ENCODE measurements at regions not wholly inside any gene's neighbourhood (a gene's known extent, or its start where the extent isn't known, plus 50 kb on each side); places are given as distances from the start of the nearest gene placed in this dataset.

DNA sequence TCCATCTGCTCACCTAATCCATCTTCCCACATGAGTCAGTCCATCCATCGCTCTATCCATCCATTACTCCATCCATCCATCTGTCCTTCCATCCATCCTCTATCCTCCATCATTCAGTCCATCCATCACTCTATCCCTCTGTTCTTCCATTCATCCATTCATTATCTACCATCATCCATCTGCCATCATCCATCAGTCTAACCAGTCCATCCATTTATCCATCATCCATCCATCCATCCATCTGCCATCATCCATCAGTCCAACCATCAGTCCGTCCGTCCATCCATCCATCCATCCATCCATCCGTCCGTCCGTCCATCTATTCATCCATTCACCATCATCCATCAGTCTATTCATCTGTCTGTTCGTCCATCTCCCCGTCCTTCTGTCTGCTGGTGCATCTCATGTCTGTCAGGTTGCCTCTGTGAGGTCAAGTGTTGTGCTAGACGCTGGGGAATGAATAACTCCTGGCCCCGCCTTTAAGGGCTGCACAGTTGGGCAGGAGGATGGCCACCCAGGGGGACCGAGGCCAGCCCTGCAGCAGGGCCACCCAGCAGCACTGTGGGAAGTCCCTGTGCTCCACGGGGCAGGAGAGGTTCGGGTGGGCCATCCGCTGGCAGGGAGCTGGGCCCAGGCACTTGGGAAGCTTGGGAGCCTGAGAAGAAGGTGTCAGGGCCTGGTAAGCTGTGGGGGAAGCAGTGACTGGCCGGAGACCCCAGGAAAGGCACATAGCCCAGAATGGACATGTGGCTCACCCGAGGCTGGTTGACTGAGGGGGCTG lies 137.1 kb downstream of the CTTN start:
- no peak for DNase-seq (ENCODE audit: low spot score)

DNA sequence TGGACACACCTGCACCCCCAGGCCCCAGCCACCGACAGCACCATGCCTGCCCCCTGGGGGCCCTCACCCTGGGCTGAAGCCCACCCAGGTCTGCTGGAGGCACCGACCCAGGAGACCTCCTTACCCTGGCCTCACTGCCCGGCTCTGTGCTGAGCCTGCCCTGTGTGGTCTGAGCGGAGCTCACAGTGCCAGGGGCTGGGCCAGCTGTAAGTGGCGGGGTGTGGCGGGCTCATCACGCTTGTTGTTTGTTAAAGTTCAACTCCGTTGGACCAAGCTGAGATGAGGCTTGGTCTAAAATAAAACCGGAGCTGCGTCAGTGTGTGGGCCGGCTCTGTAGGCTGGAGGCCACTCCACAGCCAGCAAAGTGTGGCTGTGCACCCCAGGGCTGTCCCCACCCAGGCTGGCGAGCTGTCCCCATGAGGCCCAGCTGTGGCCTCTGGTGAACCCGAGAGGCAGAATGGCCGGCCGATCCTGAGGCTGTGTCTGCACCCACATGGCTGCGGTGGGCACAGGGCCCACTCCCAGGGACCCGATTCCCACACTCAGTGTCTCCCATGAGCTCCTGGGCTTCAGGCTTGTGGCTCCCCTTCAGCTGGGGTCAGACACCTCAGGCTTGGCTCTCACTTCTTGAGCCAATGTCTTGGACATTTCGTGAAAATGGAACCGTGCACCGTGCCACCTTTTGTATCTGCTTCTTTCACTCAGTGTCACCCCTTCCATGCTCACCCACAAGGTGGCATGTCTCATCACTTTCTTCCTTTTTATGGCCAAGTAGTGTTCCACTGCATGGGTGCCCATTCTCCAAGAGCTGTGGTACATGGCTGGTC lies 137.9 kb downstream of the CTTN start:
- DNase-seq (ENCODE audit: low spot score): no peak

DNA sequence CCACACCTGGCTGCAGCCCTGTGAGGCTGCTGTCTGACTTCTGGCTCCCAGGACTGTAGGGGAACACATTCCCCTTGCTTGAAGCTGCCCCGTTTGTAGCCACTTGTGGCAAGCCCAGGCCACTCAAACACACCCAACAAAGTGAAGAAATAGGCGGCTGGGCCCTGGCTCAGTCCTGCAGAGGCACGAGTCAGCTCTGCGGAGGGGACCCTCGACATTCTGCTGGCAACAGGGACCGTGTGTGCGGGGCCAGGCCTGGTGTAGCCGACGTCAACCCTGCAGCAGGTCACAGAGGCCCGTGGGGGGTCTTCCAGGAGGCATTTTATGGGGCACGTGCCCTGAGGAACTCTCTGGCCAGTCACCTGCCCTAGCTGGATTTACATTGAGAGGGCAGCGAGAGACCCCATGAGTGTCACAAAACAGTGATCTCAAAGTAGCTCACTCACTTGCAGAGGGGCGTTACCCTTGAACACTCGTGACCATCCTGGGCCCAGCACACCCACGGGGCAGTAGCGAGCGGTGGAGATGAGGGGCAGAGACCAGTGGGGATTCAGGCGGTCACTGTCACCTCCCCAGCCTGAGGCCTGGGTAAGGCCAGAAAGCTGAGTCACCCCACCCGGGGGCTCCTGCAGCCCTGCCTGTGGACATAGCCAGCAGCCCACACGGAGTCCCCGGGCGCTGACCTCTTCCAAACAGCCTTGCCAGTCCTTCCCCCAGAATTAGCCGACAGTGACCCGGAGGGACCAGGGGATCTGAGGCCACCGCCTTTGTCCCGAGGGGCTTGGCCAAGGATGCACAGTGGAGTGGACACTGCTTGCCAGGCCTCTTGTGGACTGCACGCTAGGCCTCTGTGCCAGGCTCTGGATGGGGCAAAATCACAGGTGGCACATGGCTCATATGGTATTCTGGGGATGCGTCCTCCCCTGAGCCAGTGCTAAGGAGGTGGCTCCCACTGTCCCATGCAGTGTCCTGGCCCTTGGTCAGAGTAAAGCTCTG lies 139.5 kb downstream of the CTTN start:
- DNase-seq (ENCODE audit: low spot score): no peak

DNA sequence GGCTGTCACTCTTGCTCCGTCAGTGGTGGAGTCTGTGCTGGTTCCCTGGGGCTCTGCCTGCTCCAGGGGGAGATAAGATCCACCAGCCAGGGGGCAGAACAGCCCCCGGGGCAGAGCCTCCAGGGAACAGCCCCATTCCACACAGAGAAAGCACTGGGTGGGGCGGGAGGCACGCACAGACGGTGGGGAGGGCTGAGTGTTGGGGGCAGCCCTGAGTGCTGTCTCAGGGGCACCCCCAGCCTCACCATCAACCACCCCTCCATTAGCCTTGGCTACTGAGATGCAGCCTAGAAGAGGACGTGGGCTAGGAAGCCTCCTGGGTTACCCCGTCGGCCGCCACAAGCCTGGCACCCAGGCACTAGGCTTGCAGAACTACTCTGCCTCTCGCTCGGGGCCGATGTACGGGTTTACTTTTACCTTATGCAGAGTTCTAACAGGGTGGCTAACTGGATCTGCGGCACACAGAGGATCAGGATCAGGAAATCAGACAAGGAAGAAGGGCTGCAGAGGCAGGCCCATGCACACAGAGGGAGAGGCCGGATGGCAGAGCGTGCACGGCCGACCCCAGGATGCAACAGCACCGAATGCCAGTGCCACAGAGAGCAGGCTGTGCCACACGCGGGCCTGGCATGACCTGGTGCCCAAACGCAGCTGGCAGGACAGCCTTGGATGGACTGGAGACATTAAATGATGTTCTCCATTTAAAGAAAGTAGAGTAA lies 140.5 kb downstream of the CTTN start:
- DNase-seq (ENCODE audit: low spot score): no peak

DNA sequence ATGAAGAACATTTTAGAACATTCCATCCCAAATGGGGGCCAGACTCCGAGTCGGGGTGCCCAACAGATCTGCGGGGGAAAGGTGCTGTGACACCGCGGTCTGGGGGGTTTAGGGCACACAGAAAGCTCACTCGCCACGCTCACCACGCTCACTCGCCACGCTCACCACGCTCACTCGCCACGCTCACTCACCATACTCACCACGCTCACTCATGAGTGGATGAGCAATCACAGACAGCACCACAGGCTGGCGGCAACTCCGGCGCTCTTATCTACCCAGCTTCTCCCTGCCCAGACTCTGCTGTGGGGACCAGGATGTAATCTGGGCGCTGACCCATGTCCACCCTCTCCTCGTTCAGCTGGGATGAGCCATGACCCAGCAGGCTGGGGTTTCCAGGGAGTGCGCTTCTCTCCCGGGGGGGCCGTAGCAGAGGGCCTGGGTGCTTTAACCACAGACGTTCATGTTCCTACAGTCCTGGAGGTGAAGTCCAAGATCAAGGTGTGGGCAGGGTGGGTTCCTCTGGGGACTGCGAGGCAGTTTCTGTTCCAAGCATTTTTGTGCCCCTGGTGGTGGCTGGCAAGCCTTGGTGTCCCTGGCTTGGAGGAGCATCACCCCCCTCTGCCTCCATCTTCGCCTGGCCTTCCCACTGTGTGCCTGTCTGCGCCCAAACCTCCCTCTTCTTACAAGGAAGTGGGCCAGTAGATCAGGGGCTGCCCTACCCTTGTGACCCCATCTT lies 141.2 kb downstream of the CTTN start:
- DNase-seq (ENCODE audit: low spot score): no peak

DNA sequence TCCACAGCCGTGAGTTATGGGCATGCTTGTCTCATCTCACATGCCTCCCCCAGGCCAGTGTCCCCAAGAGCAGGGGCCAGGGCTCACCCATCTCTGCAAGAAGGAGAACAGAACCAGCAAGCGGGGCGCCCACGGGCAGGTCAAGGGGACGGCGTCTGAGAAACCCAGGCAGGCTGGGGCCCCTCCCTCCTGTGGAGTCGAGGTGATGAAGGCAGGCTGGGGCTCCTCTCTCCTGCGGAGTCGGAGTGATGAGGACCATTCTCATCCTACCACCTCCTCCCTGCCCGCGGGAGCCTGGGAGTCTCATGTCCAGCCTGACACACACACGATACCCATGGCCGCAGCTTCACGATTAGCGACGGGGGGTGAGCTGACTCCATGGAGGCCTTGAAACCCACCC lies 141.9 kb downstream of the CTTN start:
- DNase-seq (ENCODE audit: low spot score): no peak

DNA sequence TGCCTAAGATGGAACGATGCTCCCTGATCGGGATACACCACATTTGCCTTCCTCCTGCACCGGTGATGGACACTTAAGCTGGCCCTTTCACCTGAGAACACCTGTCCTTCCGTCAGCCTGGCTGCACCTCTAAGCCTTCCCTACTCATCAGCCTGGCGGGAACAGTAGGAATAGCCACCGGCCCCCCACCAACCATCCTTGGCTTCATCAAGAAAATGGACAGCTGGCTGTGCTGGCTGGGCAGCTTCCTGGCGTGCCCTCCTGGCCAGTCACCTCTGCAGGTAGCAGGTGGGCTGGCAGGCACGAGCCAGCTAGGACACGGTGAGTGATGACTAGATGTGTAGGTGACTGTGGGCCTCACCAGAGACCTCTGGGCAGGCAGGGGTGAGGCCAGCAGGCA lies 142.8 kb downstream of the CTTN start:
- DNase-seq (ENCODE audit: low spot score): no peak

DNA sequence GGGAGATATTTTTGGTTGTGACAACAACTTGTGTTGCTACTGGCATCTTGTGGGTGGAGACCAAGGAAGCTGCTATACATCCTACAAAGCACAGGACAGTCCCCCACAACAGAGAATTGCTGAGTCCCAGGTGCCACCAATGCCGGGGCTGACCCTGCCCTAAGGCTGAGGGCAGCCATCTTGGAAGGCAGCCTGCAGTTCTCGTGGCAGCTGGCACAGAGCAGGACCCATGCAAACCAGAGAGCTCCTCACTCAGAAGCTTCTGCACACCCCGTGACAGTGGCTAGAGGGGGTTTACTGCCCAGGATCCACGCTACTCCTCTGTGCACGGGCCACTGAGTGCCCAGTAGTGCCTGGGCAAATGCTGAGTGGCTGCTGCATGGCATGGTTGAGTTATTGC lies 143.4 kb downstream of the CTTN start:
- DNase-seq (ENCODE audit: low spot score): no peak

DNA sequence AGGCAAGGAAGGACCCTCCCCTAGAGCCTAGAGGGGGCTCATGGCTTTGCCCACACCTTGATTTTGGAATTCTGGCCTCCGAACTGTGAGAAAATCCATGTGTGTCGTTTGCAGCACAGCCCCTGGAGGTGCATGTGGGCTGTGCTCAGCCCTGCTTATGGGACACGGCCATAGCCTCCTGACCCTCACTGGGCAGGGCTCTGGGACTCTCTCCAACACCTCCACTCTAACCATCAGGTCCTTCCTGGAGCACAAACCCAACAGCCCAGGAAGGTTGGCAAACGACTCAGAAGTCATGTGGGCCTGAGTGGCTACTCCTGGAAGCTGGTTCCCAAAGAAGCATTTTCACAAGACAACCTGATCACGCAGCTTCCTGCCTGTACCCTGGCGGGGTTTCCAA lies 144.1 kb downstream of the CTTN start:
- no peak for DNase-seq (ENCODE audit: low spot score)

DNA sequence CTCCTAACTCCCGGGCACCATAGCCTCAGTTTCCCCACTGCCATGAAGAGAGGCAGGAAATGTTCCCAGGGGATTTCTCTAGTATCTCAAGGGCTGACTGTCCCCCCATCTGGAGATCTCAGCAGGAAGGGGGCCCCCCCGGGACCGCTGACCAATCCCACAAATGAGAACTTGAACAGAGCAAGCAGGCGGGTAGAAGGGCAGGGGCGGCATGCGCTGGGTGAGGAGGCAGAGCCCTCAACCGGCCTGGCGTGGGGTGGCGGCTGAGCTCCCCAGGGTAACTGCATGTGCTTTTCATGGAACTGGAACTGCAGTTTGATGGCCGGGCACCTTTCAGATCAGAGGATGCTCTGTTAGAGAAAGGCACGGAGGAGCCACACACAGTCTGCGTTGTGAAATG lies 144.5 kb downstream of the CTTN start:
- DNase-seq (ENCODE audit: low spot score): no peak

DNA sequence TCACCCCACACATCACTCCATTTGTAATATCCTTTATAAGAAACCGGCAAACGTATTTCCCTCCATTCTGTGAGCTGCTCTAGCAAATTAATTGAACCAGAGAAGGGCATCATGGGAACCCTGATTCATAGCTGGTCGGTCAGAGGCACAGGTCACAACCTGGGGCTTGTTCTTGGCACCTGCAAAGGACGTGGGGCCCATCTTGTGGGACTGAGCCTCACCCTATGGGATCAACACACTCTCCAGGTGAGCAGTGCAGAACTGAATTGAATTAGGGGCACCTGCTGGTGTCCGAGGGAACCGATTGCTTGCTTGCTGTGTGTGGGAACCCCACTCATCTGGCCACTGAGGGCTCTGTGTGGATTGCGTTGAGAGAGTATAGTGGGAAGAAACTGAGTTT lies 145.3 kb downstream of the CTTN start:
- no peak for DNase-seq (ENCODE audit: low spot score)

DNA sequence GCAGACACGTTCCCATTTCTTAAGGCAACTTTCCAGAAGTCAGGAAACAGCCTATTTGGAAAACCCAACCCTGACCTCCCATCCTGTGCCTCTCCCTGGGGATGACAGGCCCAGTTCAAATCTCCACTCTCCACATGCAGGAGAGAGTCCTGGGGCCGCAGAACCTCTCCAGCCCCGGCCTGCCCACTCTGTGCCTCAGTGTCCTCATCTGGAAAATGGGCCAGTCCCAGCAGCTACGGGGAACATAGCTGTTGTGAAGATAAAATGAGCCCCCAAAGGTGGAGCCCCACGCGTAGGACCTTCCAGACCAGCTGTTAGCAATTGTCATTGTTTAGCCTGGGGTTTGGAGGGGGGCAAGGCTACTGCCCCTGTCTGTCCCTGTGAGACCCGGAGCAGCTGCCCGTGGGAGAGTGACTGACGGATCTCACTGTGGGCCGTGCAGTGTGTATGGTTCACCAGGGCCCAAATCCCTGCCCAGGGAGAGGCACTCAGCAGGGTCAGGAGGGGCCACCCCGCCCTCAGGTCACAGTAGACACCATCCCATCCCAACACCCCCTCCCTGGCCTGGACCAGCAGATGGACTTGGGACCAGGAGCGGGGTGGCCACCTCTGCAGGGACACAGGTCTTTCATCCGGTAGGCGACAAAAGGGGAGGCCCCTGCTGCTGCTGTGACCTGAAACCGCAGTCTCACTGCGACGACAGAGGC lies 145.9 kb downstream of the CTTN start:
- DNase-seq (ENCODE audit: low spot score): no peak

DNA sequence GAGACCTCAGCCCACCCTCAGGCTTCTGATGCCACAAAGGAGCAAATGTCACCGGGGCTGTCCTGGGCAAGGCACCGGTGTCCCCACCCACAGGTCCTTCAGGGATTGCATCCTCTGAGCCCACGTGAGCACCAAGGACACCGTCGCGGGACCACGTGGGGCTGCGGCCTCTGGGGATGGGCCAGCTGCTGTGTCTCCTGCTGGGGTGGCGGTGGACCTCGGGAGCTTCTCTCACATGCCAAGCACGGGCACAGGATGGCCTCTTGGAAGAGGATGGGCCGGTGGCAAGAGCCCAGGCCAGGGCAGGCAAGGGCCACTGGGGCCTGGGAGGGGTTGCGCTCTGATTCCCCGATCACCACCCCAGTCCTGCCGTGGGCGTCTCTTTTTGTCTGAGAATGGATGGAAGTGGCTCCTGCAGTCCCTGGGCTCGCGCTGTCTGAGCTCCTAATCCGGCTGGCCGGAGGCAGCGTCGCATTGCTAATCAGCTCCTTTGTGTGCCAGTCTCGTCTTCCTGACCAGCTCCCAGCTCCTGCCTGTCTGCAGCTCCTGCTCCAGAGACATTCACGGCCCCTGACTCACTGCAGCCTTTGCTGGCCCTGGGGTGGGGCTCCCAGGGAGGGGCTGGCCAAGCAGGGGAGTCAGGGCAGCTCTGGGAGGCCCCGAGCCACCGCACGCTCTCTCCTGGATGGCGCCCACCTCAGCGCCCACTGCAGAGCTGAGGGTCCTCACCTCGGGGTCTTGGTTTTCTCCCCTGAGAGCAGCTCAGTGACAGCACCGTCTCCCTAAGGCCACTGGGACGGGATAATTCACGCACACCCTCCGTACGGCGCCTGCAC lies 146.7 kb downstream of the CTTN start:
- peak; percentile 82 for DNase-seq (ENCODE audit: low spot score)

DNA sequence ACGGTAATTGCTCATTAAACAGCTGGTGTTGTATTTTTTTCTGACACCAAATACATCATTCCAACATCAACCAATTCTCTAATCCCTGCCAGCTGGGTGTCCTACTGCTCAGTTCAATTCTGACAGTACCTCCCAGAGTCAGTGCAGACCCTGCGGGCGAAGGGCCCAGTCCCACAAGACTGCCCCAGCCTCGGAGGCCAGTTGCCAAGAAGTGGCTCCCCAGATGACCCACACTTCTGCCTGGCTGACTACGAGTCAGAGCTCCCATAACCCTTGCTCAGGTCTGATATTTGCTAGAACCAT lies 147.2 kb downstream of the CTTN start:
- no peak for DNase-seq (ENCODE audit: low spot score)

DNA sequence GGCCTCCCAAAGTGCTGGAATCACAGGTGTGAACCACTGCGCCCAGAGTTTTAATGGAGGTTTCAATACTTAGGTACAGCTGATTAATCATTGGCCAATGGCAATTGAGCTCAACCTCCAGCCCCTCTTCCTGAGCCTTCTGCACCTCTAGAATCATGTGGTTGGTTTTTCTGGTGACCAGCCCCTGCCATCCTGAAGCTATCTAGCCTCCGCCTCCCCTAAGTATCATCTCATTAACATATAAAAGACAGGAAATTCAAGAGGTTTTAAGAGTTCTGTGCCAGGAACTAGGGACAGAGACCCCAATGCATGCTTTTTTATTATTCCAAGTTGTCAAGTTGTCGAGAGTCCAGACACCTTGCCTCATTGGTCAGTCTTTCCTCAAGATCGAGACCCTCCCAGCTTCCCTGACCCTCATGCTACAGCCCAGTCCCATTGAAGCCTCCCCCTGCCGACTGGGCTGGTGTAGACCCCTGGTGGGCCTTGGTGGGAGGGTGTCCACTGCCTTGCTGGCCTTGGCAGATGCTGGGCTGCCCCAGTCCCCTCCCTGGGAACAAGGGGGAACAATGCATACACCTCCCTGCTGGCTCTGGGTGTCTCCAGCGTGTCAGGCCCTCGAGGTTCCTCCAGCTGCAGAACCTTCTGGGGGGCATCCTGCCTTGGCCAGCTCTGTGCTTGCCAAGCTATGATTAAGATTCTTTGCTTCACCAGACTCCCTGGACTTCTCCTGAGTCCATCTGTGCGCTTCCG lies 148.0 kb downstream of the CTTN start:
- DNase-seq (ENCODE audit: low spot score): no peak

DNA sequence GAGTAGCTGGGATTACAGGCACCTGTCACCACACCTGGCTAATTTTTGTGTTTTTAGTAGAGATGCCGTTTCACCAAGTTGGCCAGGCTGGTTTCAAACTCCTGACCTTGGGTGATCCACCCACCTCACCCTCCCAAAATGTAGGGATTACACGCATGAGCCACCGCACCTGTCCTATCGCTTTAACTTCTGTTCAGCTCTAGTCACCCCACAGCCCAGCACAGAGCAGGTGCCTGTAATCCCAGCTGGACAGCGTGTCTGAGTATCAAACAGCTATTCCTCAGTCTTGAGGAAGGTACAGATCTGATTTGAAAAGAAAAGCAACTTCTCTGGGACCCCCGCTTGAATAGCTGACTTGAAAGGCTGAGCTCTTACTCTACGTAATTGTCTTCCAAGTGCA lies 149.1 kb downstream of the CTTN start:
- no peak for DNase-seq (ENCODE audit: low spot score)

DNA sequence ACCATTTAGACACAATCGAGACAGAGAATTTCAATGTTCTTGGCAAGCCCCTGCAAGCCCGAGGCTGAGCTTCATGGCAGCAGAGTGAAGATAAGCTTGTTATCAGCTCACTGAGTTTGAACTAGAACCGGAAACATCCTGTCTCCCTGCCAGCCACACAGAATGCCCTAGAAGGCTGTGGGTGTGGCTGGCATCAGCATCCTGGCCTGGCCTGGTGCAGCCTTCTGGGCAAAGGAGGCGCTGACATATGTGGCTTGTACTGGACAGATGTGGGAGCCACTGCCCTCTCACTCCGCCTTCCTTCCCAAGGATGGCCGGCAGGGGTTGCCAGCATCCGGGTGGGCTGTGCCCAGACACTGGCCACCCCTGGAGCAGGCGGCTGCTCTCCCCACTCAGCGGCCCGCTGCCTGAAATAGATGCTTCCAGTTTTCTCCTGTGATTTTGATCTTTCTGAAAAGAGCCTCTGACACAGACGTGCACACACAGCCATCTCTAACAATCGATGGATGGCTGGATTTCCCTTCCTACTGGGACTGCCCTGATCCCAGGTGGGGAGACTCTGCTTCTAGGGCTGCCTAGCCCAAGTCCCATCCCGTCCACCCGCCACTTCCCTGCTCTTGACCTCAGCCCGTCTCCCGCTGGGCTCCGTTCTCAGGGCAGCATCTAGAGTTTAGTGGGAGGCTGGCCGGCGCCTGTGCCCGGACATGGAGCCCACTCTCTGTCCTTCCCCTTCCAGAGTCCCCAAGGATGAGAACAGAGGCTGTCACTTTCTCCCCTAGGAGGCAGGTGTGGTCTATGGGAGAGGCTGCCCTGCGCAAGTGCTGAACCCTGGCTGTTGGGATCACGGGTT lies 149.7 kb downstream of the CTTN start:
- DNase-seq (ENCODE audit: low spot score): no peak

DNA sequence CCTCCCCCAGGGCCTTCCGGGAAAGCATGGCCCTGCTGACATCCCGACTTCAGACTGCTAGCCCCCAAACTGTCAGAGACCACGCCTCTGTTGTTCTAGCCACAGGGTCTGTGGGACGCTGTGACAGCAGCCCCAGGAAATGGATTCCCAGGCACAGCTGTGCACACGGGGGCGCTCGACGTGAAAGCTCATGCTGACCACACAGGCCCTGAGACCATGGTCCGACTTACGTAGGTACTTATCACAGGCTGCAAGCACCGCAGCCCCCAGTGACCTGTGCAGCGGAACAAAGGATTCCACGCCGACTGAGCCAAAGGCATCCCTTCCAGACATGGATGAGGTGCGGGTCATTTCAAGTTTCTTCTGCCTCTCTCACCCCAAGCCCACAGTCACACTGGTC lies 150.6 kb downstream of the CTTN start:
- no peak for DNase-seq (ENCODE audit: low spot score)

All from ecto neural progenitor cell (in vitro differentiated cells).